H1 (cell line): ENCODE measurements at regions not wholly inside any gene's neighbourhood (a gene's known extent, or its start where the extent isn't known, plus 50 kb on each side); places are given as distances from the start of the nearest gene placed in this dataset.

ENCODE experiments used
- MAFK ChIP-seq: IDR thresholded peaks from 2 replicates; pipeline ENCODE4 v1.6.1; 2012; ENCODE audit warnings: low read depth, mild to moderate bottlenecking, improper control_type of control experiment, low read length
- TEAD4 ChIP-seq: IDR thresholded peaks from 2 replicates; pipeline ENCODE4 v1.6.1; 2012; ENCODE audit warnings: low read depth, low read length, inconsistent platforms, mixed read lengths
- TF ChIP-seq, protein P1 (sequence below), 3 experiments: IDR thresholded peaks; 1 replicate in 2 of 3; 2 replicates in 1 of 3; pipeline versions ENCODE4 v1.5.1 to v1.6.1; 2011; ENCODE audit warnings: low read length in 3 of 3, mild to moderate bottlenecking in 3 of 3, inconsistent platforms in 2 of 3, low read depth in 1 of 3, moderate library complexity in 1 of 3; ENCODE audit not compliant: insufficient read depth in 1 of 3; ENCODE audit errors: control extremely low read depth in 1 of 3

- TF ChIP-seq, protein P1, sequence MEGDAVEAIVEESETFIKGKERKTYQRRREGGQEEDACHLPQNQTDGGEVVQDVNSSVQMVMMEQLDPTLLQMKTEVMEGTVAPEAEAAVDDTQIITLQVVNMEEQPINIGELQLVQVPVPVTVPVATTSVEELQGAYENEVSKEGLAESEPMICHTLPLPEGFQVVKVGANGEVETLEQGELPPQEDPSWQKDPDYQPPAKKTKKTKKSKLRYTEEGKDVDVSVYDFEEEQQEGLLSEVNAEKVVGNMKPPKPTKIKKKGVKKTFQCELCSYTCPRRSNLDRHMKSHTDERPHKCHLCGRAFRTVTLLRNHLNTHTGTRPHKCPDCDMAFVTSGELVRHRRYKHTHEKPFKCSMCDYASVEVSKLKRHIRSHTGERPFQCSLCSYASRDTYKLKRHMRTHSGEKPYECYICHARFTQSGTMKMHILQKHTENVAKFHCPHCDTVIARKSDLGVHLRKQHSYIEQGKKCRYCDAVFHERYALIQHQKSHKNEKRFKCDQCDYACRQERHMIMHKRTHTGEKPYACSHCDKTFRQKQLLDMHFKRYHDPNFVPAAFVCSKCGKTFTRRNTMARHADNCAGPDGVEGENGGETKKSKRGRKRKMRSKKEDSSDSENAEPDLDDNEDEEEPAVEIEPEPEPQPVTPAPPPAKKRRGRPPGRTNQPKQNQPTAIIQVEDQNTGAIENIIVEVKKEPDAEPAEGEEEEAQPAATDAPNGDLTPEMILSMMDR (IDR thresholded peaks at IDR 0.05; ENCODE audit: control extremely low read depth in 1 of 3, insufficient read depth in 1 of 3, low read depth in 1 of 3, low read length in 3 of 3): no peak
- TF ChIP-seq MAFK (no peak), TEAD4 (no peak)
These were observed 90.6 kb upstream of the G2E3 start for GRCh38 chr14:30468354-30468753.
